Islet of Langerhans (tissue), 1 donor: ENCODE measurements at regions not wholly inside any gene's neighbourhood (a gene's known extent, or its start where the extent isn't known, plus 50 kb on each side); places are given as distances from the start of the nearest gene placed in this dataset.

Source experiments
- FAIRE-seq: peaks from one replicate; lab custom pipeline; 2011; peaks lifted over from hg19 to GRCh38; lab: Jason Lieb, UNC

DNA sequence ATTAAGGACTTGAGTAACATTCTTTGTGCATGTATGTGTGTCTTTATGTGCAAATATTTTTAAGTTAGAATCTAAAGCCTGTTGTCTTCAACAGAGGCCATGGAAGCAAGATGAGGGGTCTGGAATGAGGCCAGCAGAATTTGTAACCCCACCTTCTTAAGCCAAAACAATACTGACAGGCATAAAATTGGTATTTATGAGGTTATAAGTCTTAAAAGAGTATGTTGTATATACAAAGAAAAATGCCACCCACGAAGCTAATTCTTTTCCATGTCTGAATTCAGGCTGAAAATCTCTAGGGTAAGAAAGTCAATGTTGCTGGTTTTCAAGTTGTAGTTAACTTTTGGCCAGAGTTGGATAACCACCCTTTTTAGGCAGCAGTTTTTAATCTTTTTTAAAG, 86.2 kb upstream of the TMTC1 start:
- no peak for FAIRE-seq

DNA sequence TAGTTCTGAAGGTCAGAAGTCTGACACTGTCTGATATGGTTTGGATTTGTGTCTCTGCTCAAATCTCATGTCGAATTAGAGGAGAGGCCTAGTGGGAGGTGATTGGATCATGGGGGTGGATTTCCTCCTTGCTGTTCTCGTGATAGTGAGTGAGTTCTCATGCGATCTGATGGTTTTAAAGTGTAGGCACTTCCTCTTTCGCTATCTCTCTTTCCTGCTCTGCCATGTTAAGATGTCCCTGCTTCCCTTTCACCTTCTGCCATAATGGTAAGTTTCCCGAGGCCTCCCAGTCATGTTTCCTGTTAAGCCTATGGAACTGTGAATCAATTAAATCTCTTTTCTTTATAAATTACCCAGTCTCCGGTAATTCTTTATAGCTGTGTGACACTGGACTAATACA, 84.1 kb upstream of the TMTC1 start:
- no peak for FAIRE-seq

DNA sequence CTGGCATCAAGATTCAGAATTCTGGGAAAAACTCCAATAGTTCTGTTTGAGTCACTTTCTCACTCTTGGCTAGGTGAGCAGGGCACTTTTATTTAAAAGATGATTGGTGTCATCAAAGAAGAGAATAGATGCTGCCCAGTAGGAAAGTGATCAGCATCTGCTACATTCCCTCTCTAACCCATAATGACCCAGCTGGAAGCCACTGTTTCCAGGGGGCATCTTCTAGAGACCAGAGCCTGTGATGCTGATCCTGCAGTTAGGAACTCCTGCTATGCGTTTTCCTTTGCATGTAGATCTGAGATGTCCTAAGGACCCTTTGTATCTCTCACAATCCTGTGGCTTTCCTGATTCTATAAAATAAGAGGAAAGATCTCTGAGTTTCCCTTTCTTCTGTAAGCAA, 79.9 kb upstream of the TMTC1 start:
- FAIRE-seq = no peak

GRCh38 chr12:29858270-29858786, 74.6 kb upstream of the TMTC1 start:
- FAIRE-seq = no peak

- no peak for FAIRE-seq
Measured at GRCh38 chr12:29847246-29847645, 63.5 kb upstream of the TMTC1 start.

GRCh38 chr12:29844667-29845066, 60.9 kb upstream of the TMTC1 start:
- FAIRE-seq = no peak

DNA sequence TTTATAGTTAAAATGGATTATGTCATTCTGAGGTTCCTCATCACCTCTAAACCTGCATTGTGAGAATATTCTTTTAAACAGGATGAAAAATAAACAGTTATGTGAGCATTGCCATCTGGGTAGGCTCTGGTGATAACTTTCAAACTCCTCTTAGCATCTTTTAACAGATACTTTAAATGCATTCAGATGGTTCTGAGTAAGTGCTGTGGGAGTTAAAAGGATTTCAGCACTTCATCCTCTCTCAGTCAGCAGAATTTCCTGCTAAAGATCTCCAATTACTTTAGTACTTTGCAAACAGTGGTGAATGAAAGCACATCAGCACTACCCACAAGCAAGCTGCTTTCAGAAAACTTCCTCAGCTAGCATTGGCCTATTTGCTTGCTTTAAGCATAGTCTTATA, 59.3 kb upstream of the TMTC1 start:
- no peak for FAIRE-seq

- no peak for FAIRE-seq
Measured at GRCh38 chr12:29838768-29839167, 55.0 kb upstream of the TMTC1 start.
